ENCODE measurements at regions not wholly inside any gene's neighbourhood (a gene's known extent, or its start where the extent isn't known, plus 50 kb on each side); places are given as distances from the start of the nearest gene placed in this dataset.

DNA sequence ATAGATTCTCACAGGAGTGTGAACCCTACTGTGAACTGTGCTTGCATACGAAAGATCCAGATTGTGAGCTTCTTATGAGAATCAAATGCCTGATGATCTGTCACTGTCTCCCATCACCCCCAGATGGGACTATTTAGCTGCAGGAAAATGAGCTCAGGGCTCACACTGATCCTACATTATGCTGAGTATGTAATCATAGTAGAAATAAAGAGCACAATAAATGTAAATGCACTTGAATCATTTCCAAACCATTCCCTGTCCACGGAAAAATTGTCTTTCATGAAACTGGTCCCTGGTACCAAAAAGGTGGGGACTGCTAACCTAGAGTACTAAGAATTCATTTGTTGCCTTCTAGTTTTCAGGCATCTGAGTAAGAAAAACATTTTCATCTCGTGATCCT lies 1215.8 kb upstream of the TMEM132C start:
- TF ChIP-seq, protein P1, sequence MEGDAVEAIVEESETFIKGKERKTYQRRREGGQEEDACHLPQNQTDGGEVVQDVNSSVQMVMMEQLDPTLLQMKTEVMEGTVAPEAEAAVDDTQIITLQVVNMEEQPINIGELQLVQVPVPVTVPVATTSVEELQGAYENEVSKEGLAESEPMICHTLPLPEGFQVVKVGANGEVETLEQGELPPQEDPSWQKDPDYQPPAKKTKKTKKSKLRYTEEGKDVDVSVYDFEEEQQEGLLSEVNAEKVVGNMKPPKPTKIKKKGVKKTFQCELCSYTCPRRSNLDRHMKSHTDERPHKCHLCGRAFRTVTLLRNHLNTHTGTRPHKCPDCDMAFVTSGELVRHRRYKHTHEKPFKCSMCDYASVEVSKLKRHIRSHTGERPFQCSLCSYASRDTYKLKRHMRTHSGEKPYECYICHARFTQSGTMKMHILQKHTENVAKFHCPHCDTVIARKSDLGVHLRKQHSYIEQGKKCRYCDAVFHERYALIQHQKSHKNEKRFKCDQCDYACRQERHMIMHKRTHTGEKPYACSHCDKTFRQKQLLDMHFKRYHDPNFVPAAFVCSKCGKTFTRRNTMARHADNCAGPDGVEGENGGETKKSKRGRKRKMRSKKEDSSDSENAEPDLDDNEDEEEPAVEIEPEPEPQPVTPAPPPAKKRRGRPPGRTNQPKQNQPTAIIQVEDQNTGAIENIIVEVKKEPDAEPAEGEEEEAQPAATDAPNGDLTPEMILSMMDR (IDR thresholded peaks at IDR 0.05; ENCODE audit: poor library complexity, severe bottlenecking), result no peak
- Histone ChIP-seq H3K27ac (ENCODE audit: poor library complexity, severe bottlenecking) (peak overlapping the region; percentile 87), H3K4me1 (ENCODE audit: insufficient read depth, poor library complexity, severe bottlenecking) (peaks cover 30% of the 10 kb centered on the region), H3K27me3 (ENCODE audit: insufficient read depth, poor library complexity, severe bottlenecking) (no peaks in the 10 kb centered on the region), H3K36me3 (ENCODE audit: low read depth) (no peaks in the 10 kb centered on the region), H3K9me3 (ENCODE audit: severe bottlenecking) (no peaks in the 10 kb centered on the region), H3K4me3 (ENCODE audit: severe bottlenecking) (no peak overlapping the region)
- no peak for DNase-seq (ENCODE audit: low spot score)
- ATAC-seq (ENCODE audit: low read depth), result no peak

DNA sequence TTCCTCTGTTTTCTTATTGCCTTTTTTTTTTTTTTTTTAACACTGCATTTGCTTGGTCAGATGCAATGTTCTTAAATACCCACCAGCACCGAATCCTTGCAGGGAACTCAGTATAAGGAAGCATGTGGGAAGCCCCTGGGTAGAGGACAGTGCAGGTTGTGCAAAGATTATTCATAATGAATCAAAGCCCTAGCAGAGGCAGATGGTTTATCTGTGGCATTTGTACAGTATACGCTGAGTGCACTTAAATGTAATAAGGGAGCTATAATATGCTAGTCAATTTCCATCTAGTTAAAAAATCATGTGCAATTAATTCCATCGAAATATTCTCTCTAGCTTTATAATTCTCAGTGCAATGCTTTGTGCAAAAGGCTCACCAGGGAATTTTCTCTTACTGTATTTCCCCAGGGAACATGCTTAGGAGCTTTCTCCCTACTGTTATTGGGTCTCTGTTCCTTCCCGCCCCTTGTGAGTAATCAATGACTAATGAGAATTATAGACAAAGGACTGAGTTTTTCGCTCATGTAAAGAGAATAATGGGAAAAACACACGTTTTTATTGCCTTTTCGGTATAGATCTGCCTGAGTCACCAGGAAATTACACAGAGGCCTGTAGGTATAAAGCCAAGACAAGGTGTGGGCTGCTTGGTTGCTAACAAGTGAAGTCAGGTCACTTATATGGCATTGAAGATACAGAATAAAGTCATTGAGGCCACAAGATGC lies 1214.3 kb upstream of the TMEM132C start:
- peak; percentile 59 for DNase-seq (ENCODE audit: low spot score)
- no peaks in the 10 kb centered on the region for H3K9me3 ChIP-seq (ENCODE audit: severe bottlenecking)
- no peaks in the 10 kb centered on the region for H3K36me3 ChIP-seq (ENCODE audit: low read depth)
- H3K4me3 ChIP-seq (ENCODE audit: severe bottlenecking), result no peak overlapping the region
- peaks cover 30% of the 10 kb centered on the region for H3K4me1 ChIP-seq (ENCODE audit: insufficient read depth, poor library complexity, severe bottlenecking)
- no peaks in the 10 kb centered on the region for H3K27me3 ChIP-seq (ENCODE audit: insufficient read depth, poor library complexity, severe bottlenecking)
- ATAC-seq (ENCODE audit: low read depth), result peak; percentile 93
- TF ChIP-seq, protein P1 (IDR thresholded peaks at IDR 0.05; ENCODE audit: poor library complexity, severe bottlenecking), result no peak
- H3K27ac ChIP-seq (ENCODE audit: poor library complexity, severe bottlenecking), result peak overlapping the region; percentile 87

DNA sequence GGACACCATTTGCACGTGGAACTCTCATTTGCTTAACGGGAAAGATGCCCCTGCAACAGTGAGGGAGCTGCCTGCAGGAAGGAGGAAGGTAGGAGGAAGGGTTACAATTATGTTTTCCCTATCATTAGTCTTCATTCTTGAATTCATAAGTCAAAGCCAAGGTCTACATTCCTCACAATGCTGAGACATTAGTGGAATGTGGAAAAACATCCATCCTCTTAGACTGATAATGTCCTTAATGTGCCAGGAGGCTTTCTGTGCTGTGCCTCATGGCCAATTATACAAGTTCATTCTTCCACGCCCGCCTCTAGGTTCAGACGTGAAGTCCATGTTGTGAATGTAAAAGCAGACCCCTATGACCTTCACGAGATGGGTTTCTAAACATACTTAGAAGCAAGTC lies 1212.4 kb upstream of the TMEM132C start:
- no peak overlapping the region for H3K4me3 ChIP-seq (ENCODE audit: severe bottlenecking)
- ATAC-seq (ENCODE audit: low read depth) (peak; percentile 35; the same call in 1 of the 3 replicates), DNase-seq (ENCODE audit: low spot score) (no peak)
- H3K9me3 ChIP-seq (ENCODE audit: severe bottlenecking), result no peaks in the 10 kb centered on the region
- peak overlapping the region; percentile 87 for H3K27ac ChIP-seq (ENCODE audit: poor library complexity, severe bottlenecking)
- peaks cover 30% of the 10 kb centered on the region for H3K4me1 ChIP-seq (ENCODE audit: insufficient read depth, poor library complexity, severe bottlenecking)
- no peaks in the 10 kb centered on the region for H3K27me3 ChIP-seq (ENCODE audit: insufficient read depth, poor library complexity, severe bottlenecking)
- TF ChIP-seq, protein P1 (IDR thresholded peaks at IDR 0.05; ENCODE audit: poor library complexity, severe bottlenecking), result no peak
- no peaks in the 10 kb centered on the region for H3K36me3 ChIP-seq (ENCODE audit: low read depth)

DNA sequence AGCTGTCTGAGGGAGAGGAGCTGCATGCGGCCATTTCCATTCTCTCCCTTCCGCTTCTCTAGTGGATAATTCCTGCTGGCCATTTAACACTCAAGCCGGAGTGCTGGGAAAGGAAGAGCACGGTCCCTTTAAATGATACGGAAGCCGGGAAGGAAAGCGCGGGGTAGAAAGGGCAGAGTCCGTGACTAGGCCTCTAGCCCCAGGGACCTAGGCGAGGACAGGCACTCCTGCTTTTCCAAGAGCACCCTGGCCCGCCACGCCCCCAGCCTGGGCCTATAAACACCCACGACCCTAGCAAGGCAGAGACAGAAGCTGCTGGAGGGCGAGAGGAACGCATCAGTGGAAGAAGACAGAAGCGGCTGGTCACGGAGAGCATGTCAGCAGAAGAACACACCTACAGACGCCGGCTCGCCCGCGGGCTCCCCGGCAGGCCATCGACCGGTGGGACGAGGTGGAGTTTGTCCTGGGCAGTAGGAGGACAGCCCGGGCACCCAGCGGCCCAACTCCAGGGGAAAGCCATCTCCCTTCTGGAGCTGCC lies 1206.6 kb upstream of the TMEM132C start:
- no peak overlapping the region for H3K27ac ChIP-seq (ENCODE audit: poor library complexity, severe bottlenecking)
- DNase-seq (ENCODE audit: low spot score), result no peak
- H3K36me3 ChIP-seq (ENCODE audit: low read depth), result no peaks in the 10 kb centered on the region
- no peak for ATAC-seq (ENCODE audit: low read depth)
- H3K9me3 ChIP-seq (ENCODE audit: severe bottlenecking), result no peaks in the 10 kb centered on the region
- H3K4me3 ChIP-seq (ENCODE audit: severe bottlenecking), result no peak overlapping the region
- H3K4me1 ChIP-seq (ENCODE audit: insufficient read depth, poor library complexity, severe bottlenecking), result no peaks in the 10 kb centered on the region
- no peaks in the 10 kb centered on the region for H3K27me3 ChIP-seq (ENCODE audit: insufficient read depth, poor library complexity, severe bottlenecking)
- TF ChIP-seq, protein P1 (IDR thresholded peaks at IDR 0.05; ENCODE audit: poor library complexity, severe bottlenecking), result no peak

DNA sequence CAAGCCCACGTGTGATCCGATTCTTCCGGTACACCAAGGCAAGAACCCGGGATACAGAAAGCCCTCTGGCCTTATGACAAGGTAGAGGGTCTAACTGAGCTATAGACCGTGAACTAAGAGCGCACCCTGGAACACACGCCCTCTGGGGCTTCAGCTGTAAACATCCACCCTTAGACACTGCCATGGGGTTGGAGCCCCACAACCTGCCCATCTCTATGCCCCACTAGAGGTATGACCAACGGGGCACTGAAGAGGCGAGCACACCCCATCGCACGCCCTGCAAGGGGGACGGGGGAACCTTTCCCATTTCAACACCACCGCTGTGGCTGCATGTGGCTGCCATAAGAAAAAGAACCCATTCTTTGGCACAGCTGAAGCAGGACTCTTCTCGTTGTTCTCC lies 1206.0 kb upstream of the TMEM132C start:
- ATAC-seq (ENCODE audit: low read depth), result no peak
- no peaks in the 10 kb centered on the region for H3K4me1 ChIP-seq (ENCODE audit: insufficient read depth, poor library complexity, severe bottlenecking)
- TF ChIP-seq, protein P1 (IDR thresholded peaks at IDR 0.05; ENCODE audit: poor library complexity, severe bottlenecking), result no peak
- H3K36me3 ChIP-seq (ENCODE audit: low read depth), result no peaks in the 10 kb centered on the region
- no peak overlapping the region for H3K27ac ChIP-seq (ENCODE audit: poor library complexity, severe bottlenecking)
- DNase-seq (ENCODE audit: low spot score), result no peak
- H3K9me3 ChIP-seq (ENCODE audit: severe bottlenecking), result no peaks in the 10 kb centered on the region
- no peaks in the 10 kb centered on the region for H3K27me3 ChIP-seq (ENCODE audit: insufficient read depth, poor library complexity, severe bottlenecking)
- H3K4me3 ChIP-seq (ENCODE audit: severe bottlenecking), result no peak overlapping the region
